Astrocyte of the spinal cord (primary cell): ENCODE measurements at regions not wholly inside any gene's neighbourhood (a gene's known extent, or its start where the extent isn't known, plus 50 kb on each side); places are given as distances from the start of the nearest gene placed in this dataset.
"Not testable (repeated sequence)": the region's sequence is repeated elsewhere in the genome, so short reads cannot be mapped to it uniquely, and the experiment has no call there.

ENCODE experiments used
- DNase-seq: peaks from one replicate; pipeline ENCODE4 v3.0.0; 2011; ENCODE audit warnings: low read depth, low spot score
- H3K4me3 ChIP-seq: 2 replicates; pipeline ENCODE4 v1.5.1; 2011; ENCODE audit warnings: low read depth, mild to moderate bottlenecking, low read length, moderate library complexity
- CTCF ChIP-seq: IDR thresholded peaks from 2 replicates; pipeline ENCODE4 v1.5.1; 2012; ENCODE audit warnings: low read depth, mild to moderate bottlenecking, low read length, inconsistent platforms
- in situ Hi-C: cut with HindIII; loops from 2 replicates; pipeline ENCODE4 v1.10.0; 2017; ENCODE audit warnings: low sequenced_read_pairs

GRCh38 chr14:105962532-105962931, 436.1 kb downstream of the TMEM121 start:
- in situ Hi-C loops = no loop called here
- no peak for DNase-seq
- no peak for TF ChIP-seq CTCF
- H3K4me3 ChIP-seq = no peak overlapping the region

- no peak for TF ChIP-seq CTCF
- H3K4me3 ChIP-seq = no peak overlapping the region
- DNase-seq = no peak
- in situ Hi-C loops = no loop called here
Measured at GRCh38 chr14:105968291-105968690, 441.9 kb downstream of the TMEM121 start.

GRCh38 chr14:105969026-105969425, 442.6 kb downstream of the TMEM121 start:
- H3K4me3 ChIP-seq, in situ Hi-C loops, DNase-seq: not testable (repeated sequence)

GRCh38 chr14:105970821-105971220, 444.4 kb downstream of the TMEM121 start:
- DNase-seq, in situ Hi-C loops: not testable (repeated sequence)

GRCh38 chr14:105971593-105972500, 445.5 kb downstream of the TMEM121 start:
- in situ Hi-C loops = no loop called here
- no peak for DNase-seq
- no peak overlapping the region for H3K4me3 ChIP-seq
- TF ChIP-seq CTCF = no peak

More at GRCh38 chr14:105970821-105971220, 444.4 kb downstream of the TMEM121 start:
- not testable (repeated sequence) for H3K4me3 ChIP-seq

GRCh38 chr14:105974902-105975301, 448.5 kb downstream of the TMEM121 start:
- in situ Hi-C loops = no loop called here
- TF ChIP-seq CTCF = no peak
- no peak for DNase-seq
- H3K4me3 ChIP-seq = no peak overlapping the region

- no peak for DNase-seq
Measured at GRCh38 chr14:105978618-105979295, 452.4 kb downstream of the TMEM121 start.

More at GRCh38 chr14:105978618-105979295, 452.4 kb downstream of the TMEM121 start:
- in situ Hi-C loops = no loop called here
- no peak overlapping the region for H3K4me3 ChIP-seq
- TF ChIP-seq CTCF = no peak
